Activated CD8-positive, alpha-beta memory T cell treated with anti-CD3 and anti-CD28 coated beads for 24 hours (primary cell): ENCODE measurements at regions not wholly inside any gene's neighbourhood (a gene's known extent, or its start where the extent isn't known, plus 50 kb on each side); places are given as distances from the start of the nearest gene placed in this dataset.

Experiments
- DNase-seq: peaks from one replicate; pipeline ENCODE4 v3.0.0-alpha.2; 2020

DNA sequence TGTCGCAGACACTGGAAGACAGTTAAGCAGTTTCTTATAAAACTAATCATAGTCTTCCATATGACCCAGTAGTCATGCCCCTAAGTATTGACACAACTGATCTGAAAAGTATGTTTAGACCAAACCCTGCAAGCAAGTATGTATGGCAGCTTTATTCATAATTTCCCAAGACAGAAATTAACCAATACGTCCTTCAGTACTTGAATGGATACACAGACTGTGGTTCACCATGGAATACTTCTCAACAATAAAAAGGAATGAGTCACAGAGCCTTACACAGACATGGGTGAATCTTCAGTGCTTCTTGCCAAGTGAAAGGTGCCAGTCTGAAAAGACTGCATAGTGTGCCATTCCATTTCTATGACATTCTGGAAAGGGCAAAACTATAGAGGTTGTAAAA is 50.2 kb upstream of the AKR1E2 start:
- no peak for DNase-seq

GRCh38 chr10:4772202-4772570 is 53.8 kb upstream of the AKR1E2 start:
- no peak for DNase-seq

GRCh38 chr10:4771554-4772201 is 54.3 kb upstream of the AKR1E2 start:
- no peak for DNase-seq

DNA sequence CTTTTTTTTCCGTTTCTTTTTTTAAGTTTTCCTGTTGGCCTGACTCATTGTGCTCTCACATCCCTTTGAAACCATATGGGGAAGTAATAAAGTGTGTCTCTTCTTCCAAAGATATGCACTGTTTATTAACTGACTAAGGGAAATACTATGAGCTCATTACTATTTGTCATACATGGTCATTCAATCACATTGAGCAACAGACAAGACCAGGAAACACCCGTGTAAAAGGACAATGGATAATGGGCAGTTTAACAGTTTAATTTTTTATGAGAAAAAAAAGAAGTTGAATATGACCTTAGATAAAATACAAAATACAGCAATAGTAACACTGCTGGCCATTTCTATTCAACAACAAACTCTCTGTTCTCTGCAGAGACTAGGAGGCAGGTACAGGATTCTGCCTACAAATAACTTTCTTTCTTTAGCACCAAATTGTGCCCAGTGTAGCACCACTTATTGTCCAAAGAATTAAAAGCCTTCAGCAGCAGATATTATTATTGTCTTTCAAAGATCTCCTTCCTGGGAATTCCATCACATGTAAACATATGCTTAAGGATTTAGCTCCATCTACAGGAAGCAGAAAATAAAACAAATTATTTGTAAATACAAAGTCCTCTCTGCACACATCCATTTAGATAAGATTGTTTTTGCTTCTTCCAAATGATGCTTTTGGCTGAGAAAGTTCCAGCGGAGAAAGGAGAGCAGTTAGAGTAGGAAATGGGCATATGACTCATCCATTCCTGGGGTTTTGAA is 55.0 kb upstream of the AKR1E2 start:
- no peak for DNase-seq

DNA sequence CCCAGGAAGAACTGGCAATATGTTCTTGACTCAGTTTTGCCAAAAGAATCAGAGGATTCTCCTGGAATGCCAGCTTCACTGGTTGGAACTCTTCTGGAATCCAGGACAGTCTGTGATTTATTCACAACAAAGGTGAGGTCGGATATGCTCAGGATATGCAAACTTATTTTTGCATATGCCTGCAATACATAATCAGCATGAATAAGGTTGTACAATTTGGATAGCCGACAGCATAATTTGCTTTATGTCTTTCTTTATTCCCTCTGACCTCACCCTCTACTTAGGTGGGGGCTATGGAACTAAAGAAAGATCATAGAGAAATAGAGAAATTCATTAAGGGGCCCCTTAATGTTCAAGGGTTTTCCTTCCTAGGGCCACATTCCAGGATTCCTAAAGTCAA is 57.6 kb upstream of the AKR1E2 start:
- DNase-seq = no peak

GRCh38 chr10:4767033-4767814 is 58.8 kb upstream of the AKR1E2 start:
- no peak for DNase-seq

DNA sequence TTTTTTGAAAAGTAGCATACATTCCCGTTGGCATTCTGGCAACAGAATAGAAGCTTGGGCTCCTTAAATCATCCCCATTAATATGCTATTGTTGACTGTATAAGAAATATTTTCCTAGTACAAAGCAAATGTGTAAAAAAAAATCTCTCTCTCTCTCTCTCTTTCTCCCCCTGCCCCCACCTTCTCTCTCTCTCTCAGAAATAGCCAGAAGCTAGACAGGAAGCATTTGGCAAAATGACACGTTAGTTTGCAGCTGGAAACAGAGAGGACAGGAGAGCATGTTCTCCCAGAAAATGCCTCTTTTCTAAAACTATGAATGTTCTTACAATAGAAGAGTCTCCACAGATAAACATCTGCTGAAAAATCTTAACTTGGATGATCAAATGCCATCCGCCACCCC is 59.6 kb upstream of the AKR1E2 start:
- DNase-seq = no peak

- DNase-seq = no peak
These were observed 60.6 kb upstream of the AKR1E2 start for GRCh38 chr10:4765428-4765827.

GRCh38 chr10:4763960-4764428 is 62.0 kb upstream of the AKR1E2 start:
- DNase-seq = no peak

- DNase-seq = no peak
These were observed 62.5 kb upstream of the AKR1E2 start for GRCh38 chr10:4763513-4763912.

DNA sequence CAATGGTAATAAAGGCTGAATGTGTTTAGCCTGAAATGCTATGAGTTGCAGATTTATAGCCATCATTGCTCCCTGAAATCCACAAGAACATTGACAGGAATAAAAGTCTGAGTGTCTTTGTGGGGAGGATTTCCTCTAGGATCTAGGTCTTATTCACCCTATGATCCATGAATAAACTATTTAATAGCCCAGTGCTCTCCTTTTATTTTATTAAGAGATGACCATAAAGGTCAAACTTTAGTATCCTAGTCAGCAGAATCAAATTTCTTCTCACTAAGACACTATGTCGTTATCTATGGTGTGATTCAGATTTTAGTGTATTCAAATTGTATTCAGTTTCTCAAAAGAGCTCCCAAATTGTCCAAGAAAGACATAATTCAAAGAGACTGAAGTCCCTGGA is 67.8 kb upstream of the AKR1E2 start:
- DNase-seq = no peak

DNA sequence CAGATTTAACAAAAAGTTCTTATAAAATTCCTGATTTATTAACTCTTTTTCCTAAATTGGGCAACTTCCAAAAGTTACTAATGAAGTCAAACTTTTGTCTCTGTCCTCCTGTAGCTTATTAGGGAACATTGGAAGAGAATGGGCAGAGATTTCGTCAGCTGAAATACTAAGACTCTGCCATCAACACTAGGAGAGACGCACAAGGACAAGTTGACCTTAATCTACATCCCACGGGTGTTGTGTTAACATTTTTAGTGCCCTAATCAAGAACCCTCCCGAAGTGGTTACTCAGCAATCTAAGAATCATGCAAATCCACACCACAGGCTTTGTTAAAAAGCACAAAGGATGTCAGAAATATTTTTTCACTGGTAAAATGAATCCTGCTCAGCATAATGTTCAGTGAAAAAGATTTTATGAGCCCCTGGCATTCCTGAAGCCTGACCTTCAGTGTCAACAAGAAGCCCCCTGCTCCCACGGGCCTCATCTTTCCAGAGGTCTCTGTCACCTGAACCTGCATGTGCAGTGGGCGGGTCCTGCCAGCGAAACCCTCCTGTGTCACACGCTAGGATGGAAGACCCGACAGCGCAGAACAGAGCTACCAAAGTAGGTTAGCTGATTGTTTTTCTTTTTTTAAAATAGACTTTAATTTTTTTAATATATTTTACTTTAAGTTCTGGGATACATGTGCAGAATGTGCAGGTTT is 70.6 kb upstream of the AKR1E2 start:
- DNase-seq = no peak

- DNase-seq = no peak
These were observed 71.9 kb upstream of the AKR1E2 start for GRCh38 chr10:4754143-4754542.

DNA sequence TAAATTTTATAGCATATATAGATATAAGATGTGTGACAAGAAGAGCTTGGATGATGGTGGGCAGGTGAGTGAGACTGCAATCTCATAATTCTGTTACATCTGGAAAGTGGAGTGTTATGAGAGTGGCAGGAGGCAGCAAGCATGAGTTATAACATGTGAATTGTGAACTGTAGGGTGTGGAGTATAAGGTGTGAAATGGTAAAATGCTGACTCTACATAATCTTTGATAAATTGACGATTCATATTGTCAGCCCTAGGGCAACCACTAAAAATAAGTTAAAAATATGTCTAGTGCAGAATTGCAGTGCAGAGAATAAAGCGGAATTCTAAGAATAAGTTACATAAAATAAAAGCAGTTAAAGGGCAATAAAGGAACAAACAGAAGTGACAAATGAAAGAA is 74.8 kb upstream of the AKR1E2 start:
- no peak for DNase-seq

DNA sequence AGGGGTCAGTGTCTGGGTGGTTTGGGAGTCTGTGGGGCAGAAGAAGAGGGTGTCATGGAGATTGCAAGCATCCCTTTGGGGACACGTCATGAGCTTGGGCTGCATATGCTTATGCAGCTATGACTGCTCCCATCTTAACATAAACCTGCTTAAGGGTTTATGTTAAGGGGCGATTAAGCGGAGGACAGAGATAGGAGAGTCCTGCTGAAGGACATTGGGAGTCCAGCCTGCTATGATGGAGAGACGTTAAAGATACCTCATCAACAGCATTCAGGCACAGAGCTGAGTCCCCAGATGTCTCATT is 76.8 kb upstream of the AKR1E2 start:
- no peak for DNase-seq

DNA sequence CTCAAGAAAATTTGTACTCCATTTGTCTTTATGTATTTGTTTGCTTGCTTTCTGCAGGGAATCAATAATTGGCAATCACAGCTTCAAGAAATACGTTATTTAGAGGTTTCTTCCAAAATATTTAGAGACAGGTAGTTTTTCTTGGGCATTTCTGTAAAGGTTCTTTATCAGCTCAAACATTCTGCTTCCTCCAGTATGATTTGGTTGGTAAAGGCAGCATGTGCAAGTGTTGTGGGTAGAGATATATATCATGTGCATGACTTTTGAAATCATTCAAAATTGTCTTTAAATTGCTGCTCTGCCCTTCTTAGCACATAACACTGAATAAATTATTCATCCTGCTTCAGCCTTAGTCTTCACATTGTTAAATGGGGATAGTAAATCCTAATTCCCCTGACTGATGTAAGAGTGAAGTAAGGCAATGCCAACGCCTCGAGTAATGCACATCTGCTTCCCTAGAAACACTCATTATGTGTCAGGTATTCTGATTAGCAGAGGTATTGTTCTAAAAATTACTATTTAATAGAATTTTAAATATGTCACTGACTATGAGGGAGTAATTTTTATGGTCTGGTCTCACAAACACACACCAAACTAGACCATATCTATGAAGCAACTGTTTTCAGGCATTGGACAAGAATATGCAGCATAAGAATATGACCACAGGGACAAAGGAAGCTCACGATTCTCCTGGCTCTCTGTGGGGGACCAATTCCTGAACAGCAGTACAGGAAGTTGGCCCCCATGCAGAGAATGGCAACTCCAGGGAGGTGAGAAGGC is 77.3 kb upstream of the AKR1E2 start:
- no peak for DNase-seq

DNA sequence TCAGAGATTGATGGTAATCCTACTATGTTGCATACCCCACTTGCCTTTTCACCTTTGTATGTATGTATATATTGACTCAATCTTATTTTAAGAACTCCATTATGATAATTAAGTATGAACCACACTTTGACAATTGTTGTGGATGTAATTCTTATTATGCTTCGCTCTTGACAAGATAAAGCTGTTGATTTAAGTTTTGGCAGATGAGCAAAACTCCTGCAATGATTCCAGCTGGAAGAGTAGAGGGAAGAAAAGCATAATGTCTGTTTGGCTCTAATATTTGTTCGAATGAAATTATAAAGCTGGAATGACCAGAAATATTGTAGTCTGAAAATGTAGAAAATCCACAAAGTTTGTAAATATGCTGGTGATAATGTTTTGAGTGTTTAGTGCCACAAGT is 83.8 kb upstream of the AKR1E2 start:
- DNase-seq = no peak

GRCh38 chr10:4740471-4740870 is 85.5 kb upstream of the AKR1E2 start:
- DNase-seq = no peak

DNA sequence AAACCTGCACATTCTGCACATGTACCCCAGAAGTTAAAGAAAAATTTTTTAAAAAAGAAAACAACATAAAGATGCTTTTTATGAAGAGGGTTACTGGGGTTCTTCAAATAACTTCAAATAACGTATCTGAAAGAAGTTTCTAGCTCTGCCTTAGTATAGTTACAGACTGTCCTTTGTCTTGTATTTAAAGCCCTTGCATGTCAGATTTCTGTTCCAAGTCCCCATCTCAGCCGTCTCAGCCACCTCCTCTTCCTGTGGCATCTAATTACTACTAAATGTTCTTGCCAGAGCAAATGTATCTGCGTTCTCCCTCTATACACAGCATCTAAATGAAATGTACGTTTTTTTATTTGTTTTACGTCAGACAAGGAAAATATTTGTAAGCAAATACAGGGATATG is 89.4 kb upstream of the AKR1E2 start:
- DNase-seq = no peak

DNA sequence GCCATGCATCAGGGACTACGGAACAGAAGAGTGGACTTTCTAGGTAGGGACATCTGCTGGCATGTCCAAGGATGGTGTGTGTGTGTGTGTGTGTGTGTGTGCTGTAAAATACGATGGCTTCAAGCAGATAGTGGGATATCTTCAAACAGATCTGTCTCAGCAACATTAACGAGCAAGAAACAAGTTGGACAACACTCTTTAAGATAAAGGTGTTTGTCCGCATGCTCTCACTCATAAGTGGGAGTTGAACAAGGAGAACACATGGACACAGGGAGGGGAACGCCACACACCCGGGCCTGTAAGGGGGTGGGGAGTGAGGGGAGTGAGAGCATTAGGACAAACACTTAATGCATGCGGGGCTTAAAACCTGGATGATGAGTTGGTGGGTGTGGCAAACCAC is 89.8 kb upstream of the AKR1E2 start:
- no peak for DNase-seq

GRCh38 chr10:4733843-4734224 is 92.2 kb upstream of the AKR1E2 start:
- DNase-seq = no peak

- no peak for DNase-seq
These were observed 92.7 kb upstream of the AKR1E2 start for GRCh38 chr10:4733150-4733842.
